Loucy (cell line): ENCODE measurements at regions not wholly inside any gene's neighbourhood (a gene's known extent, or its start where the extent isn't known, plus 50 kb on each side); places are given as distances from the start of the nearest gene placed in this dataset.

Experiments
- EZH2phosphoT487 ChIP-seq: fragments of 200-600 bp; IDR thresholded peaks from 2 replicates; pipeline ENCODE4 v1.6.1; 2018; ENCODE audit warnings: antibody characterized with exemption, mild to moderate bottlenecking, moderate library complexity, borderline replicate concordance
- TF ChIP-seq, protein P1 (sequence below): fragments of 200-600 bp; sonication (generic); conservative IDR thresholded peaks from 2 replicates; pipeline ENCODE4 v1.5.1; 2014; ENCODE audit warnings: mild to moderate bottlenecking, antibody characterized with exemption, low read length

DNA sequence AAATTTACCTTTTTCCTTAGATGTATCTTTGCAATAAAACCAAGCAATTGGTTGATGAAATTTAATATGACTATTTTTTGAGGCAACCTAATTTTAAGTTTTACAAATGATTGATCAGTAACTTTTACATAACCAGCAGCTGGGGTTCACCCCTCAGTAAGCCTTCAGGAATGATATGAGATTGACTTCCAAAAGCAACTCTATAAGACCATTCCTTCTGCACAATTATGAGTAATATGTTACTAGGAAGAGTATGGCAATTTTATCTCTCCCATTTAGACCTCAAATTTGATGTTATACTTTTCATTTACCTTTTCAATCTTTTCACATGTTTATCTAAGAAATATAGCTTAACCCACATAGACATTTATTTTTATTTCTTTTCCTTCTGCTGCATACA, 1546.3 kb downstream of the HACE1 start:
- TF ChIP-seq, protein P1, sequence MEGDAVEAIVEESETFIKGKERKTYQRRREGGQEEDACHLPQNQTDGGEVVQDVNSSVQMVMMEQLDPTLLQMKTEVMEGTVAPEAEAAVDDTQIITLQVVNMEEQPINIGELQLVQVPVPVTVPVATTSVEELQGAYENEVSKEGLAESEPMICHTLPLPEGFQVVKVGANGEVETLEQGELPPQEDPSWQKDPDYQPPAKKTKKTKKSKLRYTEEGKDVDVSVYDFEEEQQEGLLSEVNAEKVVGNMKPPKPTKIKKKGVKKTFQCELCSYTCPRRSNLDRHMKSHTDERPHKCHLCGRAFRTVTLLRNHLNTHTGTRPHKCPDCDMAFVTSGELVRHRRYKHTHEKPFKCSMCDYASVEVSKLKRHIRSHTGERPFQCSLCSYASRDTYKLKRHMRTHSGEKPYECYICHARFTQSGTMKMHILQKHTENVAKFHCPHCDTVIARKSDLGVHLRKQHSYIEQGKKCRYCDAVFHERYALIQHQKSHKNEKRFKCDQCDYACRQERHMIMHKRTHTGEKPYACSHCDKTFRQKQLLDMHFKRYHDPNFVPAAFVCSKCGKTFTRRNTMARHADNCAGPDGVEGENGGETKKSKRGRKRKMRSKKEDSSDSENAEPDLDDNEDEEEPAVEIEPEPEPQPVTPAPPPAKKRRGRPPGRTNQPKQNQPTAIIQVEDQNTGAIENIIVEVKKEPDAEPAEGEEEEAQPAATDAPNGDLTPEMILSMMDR: no peak
- TF ChIP-seq EZH2phosphoT487: no peak
